Fibroblast of lung (primary cell): ENCODE measurements at regions not wholly inside any gene's neighbourhood (a gene's known extent, or its start where the extent isn't known, plus 50 kb on each side); places are given as distances from the start of the nearest gene placed in this dataset.

Experiments used
- DNase-seq, 2 donors: peaks; one replicate each; pipeline versions ENCODE4 v3.0.0 to v3.0.0-alpha.2; 2010; ENCODE audit warnings: low read depth in 2 of 2
- H2AFZ ChIP-seq: 2 replicates; pipeline ENCODE4 v1.5.1; 2012; ENCODE audit warnings: low read length, control low read depth, inconsistent platforms
- H3K27ac ChIP-seq: 2 replicates; pipeline ENCODE4 v1.5.1; 2011; ENCODE audit warnings: low read length, control low read depth; ENCODE audit not compliant: insufficient read depth
- H3K27me3 ChIP-seq: 2 replicates; pipeline ENCODE4 v1.5.1; 2011; ENCODE audit warnings: mild to moderate bottlenecking, low read length; ENCODE audit not compliant: control insufficient read depth, insufficient read depth
- H3K36me3 ChIP-seq: 2 replicates; pipeline ENCODE4 v1.5.1; 2011; ENCODE audit warnings: low read length; ENCODE audit not compliant: control insufficient read depth, insufficient read depth
- H3K4me1 ChIP-seq: 2 replicates; pipeline ENCODE4 v1.5.1; 2011; ENCODE audit warnings: low read length; ENCODE audit not compliant: control insufficient read depth, insufficient read depth; ENCODE audit errors: extremely low read depth
- H3K4me2 ChIP-seq: 2 replicates; pipeline ENCODE4 v1.5.1; 2011; ENCODE audit warnings: low read length, control low read depth; ENCODE audit not compliant: insufficient read depth; ENCODE audit errors: extremely low read depth
- H3K4me3 ChIP-seq, 4 experiments: fragments of 200-600 bp in 1 of 4; sonication (generic) in 1 of 4; replicated peaks in 1 of 4; 2 replicates each; pipeline ENCODE4 v1.5.1; 2011 to 2016; ENCODE audit warnings: low read length in 4 of 4, low read depth in 3 of 4, mild to moderate bottlenecking in 3 of 4, control low read depth in 2 of 4, inconsistent platforms in 1 of 4, mixed read lengths in 1 of 4; ENCODE audit not compliant: insufficient read depth in 1 of 4; ENCODE audit errors: control extremely low read depth in 1 of 4
- H3K79me2 ChIP-seq: 2 replicates; pipeline ENCODE4 v1.5.1; 2012; ENCODE audit warnings: mild to moderate bottlenecking, low read length, inconsistent platforms; ENCODE audit not compliant: control insufficient read depth, insufficient read depth
- H3K9ac ChIP-seq: 2 replicates; pipeline ENCODE4 v1.5.1; 2011; ENCODE audit warnings: mild to moderate bottlenecking, low read length, control low read depth; ENCODE audit not compliant: insufficient read depth
- H3K9me3 ChIP-seq: 2 replicates; pipeline ENCODE4 v1.5.1; 2012; ENCODE audit warnings: low read depth, low read length; ENCODE audit not compliant: control insufficient read depth, insufficient read depth
- H4K20me1 ChIP-seq: 2 replicates; pipeline ENCODE4 v1.5.1; 2011; ENCODE audit warnings: low read length; ENCODE audit not compliant: control insufficient read depth, insufficient read depth; ENCODE audit errors: extremely low read depth
- CTCF ChIP-seq, 2 donors: IDR thresholded peaks in 1 of 2; conservative IDR thresholded peaks in 1 of 2; 1 replicate in 1 of 2; 2 replicates in 1 of 2; pipeline ENCODE4 v1.5.1; 2011 to 2012; ENCODE audit warnings: low read length in 2 of 2, control low read depth in 1 of 2, inconsistent platforms in 1 of 2, low read depth in 1 of 2, mild to moderate bottlenecking in 1 of 2
- EZH2 ChIP-seq: IDR thresholded peaks from 2 replicates; pipeline ENCODE4 v1.5.1; 2012; ENCODE audit warnings: low read length, control low read depth, mild to moderate bottlenecking; ENCODE audit errors: missing control alignments

- DNase-seq, result no peak
- Histone ChIP-seq H3K36me3 (no peaks in the 10 kb centered on the region), H3K4me3 (no peak overlapping the region), H3K27me3 (no peaks in the 10 kb centered on the region), H2AFZ (no peak overlapping the region), H4K20me1 (no peaks in the 10 kb centered on the region), H3K79me2 (no peaks in the 10 kb centered on the region), H3K9me3 (no peaks in the 10 kb centered on the region), H3K4me2 (no peak overlapping the region), H3K4me1 (no peaks in the 10 kb centered on the region), H3K27ac (no peak overlapping the region), H3K9ac (no peak overlapping the region)
- TF ChIP-seq CTCF (conservative IDR thresholded peaks at IDR 0.05 in 1 of 2, IDR thresholded peaks at IDR 0.05 in 1 of 2; ENCODE audit: low read depth in 1 of 2, low read length in 2 of 2) (no peak), EZH2 (no peak)
These were observed 863.3 kb downstream of the C12orf50 start for GRCh38 chr12:87165733-87166375.

- H3K4me3 ChIP-seq, result no peak overlapping the region
- H3K9me3 ChIP-seq, result no peaks in the 10 kb centered on the region
- no peaks in the 10 kb centered on the region for H4K20me1 ChIP-seq
- no peak for TF ChIP-seq CTCF (conservative IDR thresholded peaks at IDR 0.05 in 1 of 2, IDR thresholded peaks at IDR 0.05 in 1 of 2; ENCODE audit: low read depth in 1 of 2, low read length in 2 of 2)
- TF ChIP-seq EZH2, result no peak
- no peaks in the 10 kb centered on the region for H3K27me3 ChIP-seq
- H3K9ac ChIP-seq, result no peak overlapping the region
- DNase-seq, result no peak
- H3K79me2 ChIP-seq, result no peaks in the 10 kb centered on the region
- no peak overlapping the region for H3K27ac ChIP-seq
- H2AFZ ChIP-seq, result no peak overlapping the region
- H3K4me2 ChIP-seq, result no peak overlapping the region
- no peaks in the 10 kb centered on the region for H3K4me1 ChIP-seq
- H3K36me3 ChIP-seq, result no peaks in the 10 kb centered on the region
These were observed 866.1 kb downstream of the C12orf50 start for GRCh38 chr12:87163122-87163521.

- Histone ChIP-seq H2AFZ (no peak overlapping the region), H3K4me1 (no peaks in the 10 kb centered on the region)
These were observed 868.2 kb downstream of the C12orf50 start for GRCh38 chr12:87160848-87161601.

More at GRCh38 chr12:87160848-87161601, 868.2 kb downstream of the C12orf50 start:
- H3K9me3 ChIP-seq, result no peaks in the 10 kb centered on the region
- H4K20me1 ChIP-seq, result no peaks in the 10 kb centered on the region
- H3K27me3 ChIP-seq, result no peaks in the 10 kb centered on the region
- H3K36me3 ChIP-seq, result no peaks in the 10 kb centered on the region
- no peaks in the 10 kb centered on the region for H3K79me2 ChIP-seq
- TF ChIP-seq CTCF (conservative IDR thresholded peaks at IDR 0.05 in 1 of 2, IDR thresholded peaks at IDR 0.05 in 1 of 2; ENCODE audit: low read depth in 1 of 2, low read length in 2 of 2) (no peak), EZH2 (no peak)
- H3K9ac ChIP-seq, result no peak overlapping the region
- H3K4me2 ChIP-seq, result no peak overlapping the region
- H3K4me3 ChIP-seq, result no peak overlapping the region
- no peak for DNase-seq
- H3K27ac ChIP-seq, result no peak overlapping the region
